LNCAP (cell line): ENCODE measurements at regions not wholly inside any gene's neighbourhood (a gene's known extent, or its start where the extent isn't known, plus 50 kb on each side); places are given as distances from the start of the nearest gene placed in this dataset.

ENCODE experiments used
- TF ChIP-seq, protein P1 (sequence below): fragments of 450-650 bp; IDR thresholded peaks from 2 replicates; pipeline ENCODE4 v1.5.1; 2017; ENCODE audit warnings: mild to moderate bottlenecking

DNA sequence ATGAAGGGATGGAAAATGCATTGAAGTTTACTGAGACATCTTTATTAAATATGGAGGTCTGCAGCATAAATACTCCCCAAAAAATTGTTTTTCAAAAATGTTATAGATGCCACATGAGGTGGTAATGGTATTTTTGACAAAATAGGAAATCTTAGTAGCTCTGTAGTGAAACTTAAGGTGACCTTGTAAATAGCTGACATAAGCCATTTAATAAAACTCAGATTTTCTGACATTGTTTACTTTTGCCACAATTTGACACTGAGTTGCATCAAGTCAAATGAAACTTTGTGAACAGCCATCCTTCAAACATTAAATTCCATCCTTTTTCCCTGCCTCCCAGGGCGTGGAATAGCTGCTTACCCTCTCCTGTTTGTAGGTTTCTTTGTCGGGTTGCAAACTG, 953.1 kb downstream of the PCDH17 start:
- TF ChIP-seq, protein P1, sequence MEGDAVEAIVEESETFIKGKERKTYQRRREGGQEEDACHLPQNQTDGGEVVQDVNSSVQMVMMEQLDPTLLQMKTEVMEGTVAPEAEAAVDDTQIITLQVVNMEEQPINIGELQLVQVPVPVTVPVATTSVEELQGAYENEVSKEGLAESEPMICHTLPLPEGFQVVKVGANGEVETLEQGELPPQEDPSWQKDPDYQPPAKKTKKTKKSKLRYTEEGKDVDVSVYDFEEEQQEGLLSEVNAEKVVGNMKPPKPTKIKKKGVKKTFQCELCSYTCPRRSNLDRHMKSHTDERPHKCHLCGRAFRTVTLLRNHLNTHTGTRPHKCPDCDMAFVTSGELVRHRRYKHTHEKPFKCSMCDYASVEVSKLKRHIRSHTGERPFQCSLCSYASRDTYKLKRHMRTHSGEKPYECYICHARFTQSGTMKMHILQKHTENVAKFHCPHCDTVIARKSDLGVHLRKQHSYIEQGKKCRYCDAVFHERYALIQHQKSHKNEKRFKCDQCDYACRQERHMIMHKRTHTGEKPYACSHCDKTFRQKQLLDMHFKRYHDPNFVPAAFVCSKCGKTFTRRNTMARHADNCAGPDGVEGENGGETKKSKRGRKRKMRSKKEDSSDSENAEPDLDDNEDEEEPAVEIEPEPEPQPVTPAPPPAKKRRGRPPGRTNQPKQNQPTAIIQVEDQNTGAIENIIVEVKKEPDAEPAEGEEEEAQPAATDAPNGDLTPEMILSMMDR: no peak

DNA sequence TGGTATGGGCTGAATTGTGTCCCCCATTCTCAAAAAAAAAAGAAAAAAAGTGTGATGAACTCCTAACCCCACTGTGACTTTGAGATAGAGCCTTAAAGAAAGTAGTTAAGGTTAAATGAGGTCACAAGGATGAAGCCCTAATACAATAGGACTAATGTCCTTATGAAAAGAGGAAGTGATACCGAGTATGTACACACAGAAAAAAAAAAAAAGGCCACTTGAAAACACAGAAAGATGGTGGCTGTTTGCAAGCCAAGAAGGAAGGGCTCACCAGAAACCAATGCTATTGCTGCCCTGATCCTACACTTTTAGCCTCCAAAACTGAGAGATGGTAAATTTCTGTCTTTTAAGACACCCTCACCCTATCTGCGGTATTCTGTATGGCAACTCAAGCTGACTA, 955.6 kb downstream of the PCDH17 start:
- TF ChIP-seq, protein P1: no peak

DNA sequence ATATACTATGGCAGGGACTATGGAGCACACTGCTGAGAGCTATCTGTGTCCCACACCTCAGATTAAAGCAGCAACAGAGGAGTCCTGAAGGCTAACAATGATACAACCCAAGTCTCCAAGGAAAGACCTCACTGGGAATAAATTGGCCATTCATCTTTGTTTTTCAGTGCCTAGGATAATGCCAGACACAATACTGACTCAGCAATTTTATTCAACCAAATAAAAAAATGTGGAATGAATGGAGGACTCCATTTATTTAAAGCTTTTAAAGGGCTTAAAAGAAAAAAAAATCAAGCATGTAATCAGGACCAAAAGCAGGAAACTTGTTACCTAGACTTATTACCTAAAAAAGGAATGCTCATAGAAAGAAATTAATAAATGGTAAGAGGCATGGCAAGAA, 960.5 kb downstream of the PCDH17 start:
- TF ChIP-seq, protein P1: no peak

- TF ChIP-seq, protein P1: no peak
Measured at GRCh38 chr13:58592786-58593185, 961.2 kb downstream of the PCDH17 start.

DNA sequence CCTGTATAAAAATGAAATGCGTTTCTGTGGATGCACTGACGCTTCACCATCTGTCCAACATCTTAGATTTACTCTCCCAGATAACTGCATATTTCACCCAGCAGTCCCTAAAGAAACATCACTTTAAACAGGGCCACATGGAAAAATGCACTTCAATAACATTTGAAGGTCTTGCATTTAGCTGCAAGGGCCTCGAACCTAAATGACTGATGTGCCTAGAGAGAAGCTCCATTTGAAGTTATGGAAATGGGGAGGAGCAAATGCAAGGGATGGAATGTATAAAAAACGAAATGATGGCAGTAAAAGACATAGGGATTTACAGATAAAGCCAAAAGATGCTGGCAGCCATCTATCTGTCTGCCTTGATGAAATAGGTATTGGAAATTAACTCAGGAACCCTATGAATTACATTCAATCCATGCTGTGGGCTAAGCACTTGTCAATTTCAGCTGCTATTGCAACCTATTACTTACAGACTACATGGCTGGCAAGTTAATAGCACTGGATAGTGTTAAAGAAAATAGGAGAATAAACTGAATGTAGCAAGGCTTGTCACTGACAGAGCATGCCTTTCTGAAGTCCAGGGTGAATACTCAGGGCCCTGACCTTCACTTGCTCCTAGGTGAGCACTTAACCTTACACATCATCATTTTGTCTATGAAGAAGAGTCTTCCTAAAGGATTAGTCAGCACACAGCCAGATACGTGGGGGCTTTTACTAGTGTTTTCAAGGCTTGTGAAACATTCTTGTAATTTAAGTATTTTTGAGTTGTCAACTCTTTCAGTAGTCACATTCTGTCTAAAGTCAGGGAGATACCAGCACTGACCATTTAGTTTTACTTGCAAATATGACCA, 963.4 kb downstream of the PCDH17 start:
- TF ChIP-seq, protein P1: no peak

GRCh38 chr13:58597552-58597951, 966.0 kb downstream of the PCDH17 start:
- TF ChIP-seq, protein P1: no peak

DNA sequence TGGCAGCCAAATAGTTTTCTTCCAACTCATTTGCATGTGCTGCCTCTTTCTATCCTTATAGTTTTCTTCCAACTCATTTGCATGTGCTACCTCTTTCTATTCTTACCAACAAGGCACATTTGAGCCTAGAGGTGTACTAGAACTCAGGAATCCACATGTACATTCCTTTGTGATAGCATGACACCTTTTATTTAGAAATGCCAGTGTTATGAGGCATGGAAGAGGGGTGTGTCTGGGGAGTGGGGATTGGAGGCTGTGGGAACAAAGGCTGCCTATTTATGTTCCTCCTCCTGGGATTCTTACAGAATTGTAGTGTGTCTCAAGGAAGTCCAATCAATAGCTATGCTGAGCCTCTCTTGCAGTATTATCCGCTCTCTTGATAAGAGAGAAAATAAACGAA, 966.7 kb downstream of the PCDH17 start:
- TF ChIP-seq, protein P1: no peak
